Brain microvascular endothelial cell (primary cell): ENCODE measurements at regions not wholly inside any gene's neighbourhood (a gene's known extent, or its start where the extent isn't known, plus 50 kb on each side); places are given as distances from the start of the nearest gene placed in this dataset.

Experiments
- DNase-seq: peaks from one replicate; pipeline ENCODE4 v3.0.0-alpha.2; 2020
- H3K27ac ChIP-seq: fragments of 250-450 bp; sonication (Bioruptor Pico); 2 replicates; pipeline ENCODE4 v1.5.1; 2020; ENCODE audit warnings: mild to moderate bottlenecking, moderate library complexity
- H3K27me3 ChIP-seq: fragments of 250-450 bp; sonication (Bioruptor Pico); replicated peaks from 2 replicates; pipeline ENCODE4 v1.5.1; 2020; ENCODE audit warnings: mild to moderate bottlenecking
- H3K36me3 ChIP-seq: fragments of 250-450 bp; sonication (Bioruptor Pico); replicated peaks from 2 replicates; pipeline ENCODE4 v1.5.1; 2020; ENCODE audit warnings: mild to moderate bottlenecking
- H3K4me3 ChIP-seq: 2 replicates; pipeline ENCODE4 v1.5.1; 2011; ENCODE audit warnings: low read depth, mild to moderate bottlenecking, control low read depth, low read length, moderate library complexity
- CTCF ChIP-seq: IDR thresholded peaks from 2 replicates; pipeline ENCODE4 v1.5.1; 2011; ENCODE audit warnings: low read depth, mild to moderate bottlenecking, moderate library complexity, low read length, control low read depth, inconsistent platforms; ENCODE audit errors: missing control alignments
- in situ Hi-C: cut with HindIII; loops from 2 replicates; pipeline ENCODE4 v1.10.0; 2017; ENCODE audit warnings: low sequenced_read_pairs, low pct_ligation_motif_present

- TF ChIP-seq CTCF, result no peak
- no peaks in the 10 kb centered on the region for H3K27me3 ChIP-seq
- in situ Hi-C loops, result no loop called here
- H3K27ac ChIP-seq, result no peak overlapping the region
- DNase-seq, result no peak
- no peaks in the 10 kb centered on the region for H3K36me3 ChIP-seq
- no peak overlapping the region for H3K4me3 ChIP-seq
Observed at GRCh38 chr11:15591112-15591537, 476.4 kb downstream of the INSC start.

GRCh38 chr11:15594607-15595006, 479.9 kb downstream of the INSC start:
- no peak overlapping the region for H3K27ac ChIP-seq
- H3K4me3 ChIP-seq, result no peak overlapping the region
- in situ Hi-C loops, result no loop called here
- no peaks in the 10 kb centered on the region for H3K27me3 ChIP-seq
- no peaks in the 10 kb centered on the region for H3K36me3 ChIP-seq
- no peak for DNase-seq
- no peak for TF ChIP-seq CTCF

GRCh38 chr11:15599376-15599775, 484.7 kb downstream of the INSC start:
- in situ Hi-C loops, result no loop called here
- DNase-seq, result no peak
- H3K4me3 ChIP-seq, result no peak overlapping the region

GRCh38 chr11:15602047-15602446, 487.3 kb downstream of the INSC start:
- in situ Hi-C loops, result no loop called here
- H3K27ac ChIP-seq, result no peak overlapping the region
- no peak for TF ChIP-seq CTCF
- H3K4me3 ChIP-seq, result no peak overlapping the region
- H3K27me3 ChIP-seq, result no peaks in the 10 kb centered on the region
- H3K36me3 ChIP-seq, result no peaks in the 10 kb centered on the region
- DNase-seq, result no peak

More at GRCh38 chr11:15599376-15599775, 484.7 kb downstream of the INSC start:
- Histone ChIP-seq H3K27ac (no peak overlapping the region), H3K36me3 (no peaks in the 10 kb centered on the region), H3K27me3 (no peaks in the 10 kb centered on the region)
- no peak for TF ChIP-seq CTCF

GRCh38 chr11:15602785-15603567, 488.3 kb downstream of the INSC start:
- Histone ChIP-seq H3K27me3 (no peaks in the 10 kb centered on the region), H3K4me3 (no peak overlapping the region), H3K27ac (no peak overlapping the region), H3K36me3 (no peaks in the 10 kb centered on the region)
- in situ Hi-C loops, result no loop called here
- TF ChIP-seq CTCF, result no peak
- DNase-seq, result no peak

GRCh38 chr11:15605094-15605493, 490.4 kb downstream of the INSC start:
- in situ Hi-C loops, result no loop called here
- no peak overlapping the region for H3K27ac ChIP-seq
- no peaks in the 10 kb centered on the region for H3K36me3 ChIP-seq
- no peak for DNase-seq
- no peak for TF ChIP-seq CTCF
- H3K27me3 ChIP-seq, result no peaks in the 10 kb centered on the region
- no peak overlapping the region for H3K4me3 ChIP-seq
